ENCODE measurements at regions not wholly inside any gene's neighbourhood (a gene's known extent, or its start where the extent isn't known, plus 50 kb on each side); places are given as distances from the start of the nearest gene placed in this dataset.

DNA sequence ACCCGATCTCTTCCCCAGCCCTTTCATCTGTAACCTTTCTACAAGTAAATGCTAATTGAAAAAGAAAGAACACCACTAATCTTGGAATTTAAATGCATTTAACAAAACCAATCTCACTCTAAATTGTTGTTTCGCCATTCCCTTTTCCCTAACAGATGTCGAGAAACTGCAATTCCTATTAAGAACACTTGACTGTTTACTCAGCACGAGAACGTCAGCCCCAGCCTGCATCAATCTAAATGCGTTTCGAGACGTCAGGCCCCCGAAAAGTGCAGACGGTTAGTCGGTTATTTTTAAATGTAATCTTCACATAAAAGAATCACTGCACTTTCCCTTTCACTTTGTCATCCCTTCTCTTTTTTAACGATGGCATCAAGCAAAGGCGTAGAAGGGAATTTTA, 837.6 kb downstream of the VRK1 start:
- TF ChIP-seq, protein P1, sequence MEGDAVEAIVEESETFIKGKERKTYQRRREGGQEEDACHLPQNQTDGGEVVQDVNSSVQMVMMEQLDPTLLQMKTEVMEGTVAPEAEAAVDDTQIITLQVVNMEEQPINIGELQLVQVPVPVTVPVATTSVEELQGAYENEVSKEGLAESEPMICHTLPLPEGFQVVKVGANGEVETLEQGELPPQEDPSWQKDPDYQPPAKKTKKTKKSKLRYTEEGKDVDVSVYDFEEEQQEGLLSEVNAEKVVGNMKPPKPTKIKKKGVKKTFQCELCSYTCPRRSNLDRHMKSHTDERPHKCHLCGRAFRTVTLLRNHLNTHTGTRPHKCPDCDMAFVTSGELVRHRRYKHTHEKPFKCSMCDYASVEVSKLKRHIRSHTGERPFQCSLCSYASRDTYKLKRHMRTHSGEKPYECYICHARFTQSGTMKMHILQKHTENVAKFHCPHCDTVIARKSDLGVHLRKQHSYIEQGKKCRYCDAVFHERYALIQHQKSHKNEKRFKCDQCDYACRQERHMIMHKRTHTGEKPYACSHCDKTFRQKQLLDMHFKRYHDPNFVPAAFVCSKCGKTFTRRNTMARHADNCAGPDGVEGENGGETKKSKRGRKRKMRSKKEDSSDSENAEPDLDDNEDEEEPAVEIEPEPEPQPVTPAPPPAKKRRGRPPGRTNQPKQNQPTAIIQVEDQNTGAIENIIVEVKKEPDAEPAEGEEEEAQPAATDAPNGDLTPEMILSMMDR (IDR thresholded peaks at IDR 0.05), result no peak
- TF ChIP-seq GABPA (IDR thresholded peaks at IDR 0.05; ENCODE audit: low read depth), result no peak
- TF ChIP-seq MXI1 (IDR thresholded peaks at IDR 0.05; ENCODE audit: low read depth, low read length), result no peak
- TF ChIP-seq FOXJ3 (CRISPR knock-in tag; IDR thresholded peaks at IDR 0.05), result no peak
- TF ChIP-seq POLR2AphosphoS5 (IDR thresholded peaks at IDR 0.05; ENCODE audit: low read depth, low read length), result no peak
- no peak for TF ChIP-seq EP300 (IDR thresholded peaks at IDR 0.05; ENCODE audit: borderline replicate concordance in 1 of 2, low read depth in 1 of 2, low read length in 1 of 2)
- TF ChIP-seq EZH2phosphoT487 (IDR thresholded peaks at IDR 0.05; ENCODE audit: borderline replicate concordance, low read depth), result no peak
- TF ChIP-seq SIN3A (IDR thresholded peaks at IDR 0.05; ENCODE audit: borderline replicate concordance, low read depth, low read length), result no peak
- TF ChIP-seq, protein P2, sequence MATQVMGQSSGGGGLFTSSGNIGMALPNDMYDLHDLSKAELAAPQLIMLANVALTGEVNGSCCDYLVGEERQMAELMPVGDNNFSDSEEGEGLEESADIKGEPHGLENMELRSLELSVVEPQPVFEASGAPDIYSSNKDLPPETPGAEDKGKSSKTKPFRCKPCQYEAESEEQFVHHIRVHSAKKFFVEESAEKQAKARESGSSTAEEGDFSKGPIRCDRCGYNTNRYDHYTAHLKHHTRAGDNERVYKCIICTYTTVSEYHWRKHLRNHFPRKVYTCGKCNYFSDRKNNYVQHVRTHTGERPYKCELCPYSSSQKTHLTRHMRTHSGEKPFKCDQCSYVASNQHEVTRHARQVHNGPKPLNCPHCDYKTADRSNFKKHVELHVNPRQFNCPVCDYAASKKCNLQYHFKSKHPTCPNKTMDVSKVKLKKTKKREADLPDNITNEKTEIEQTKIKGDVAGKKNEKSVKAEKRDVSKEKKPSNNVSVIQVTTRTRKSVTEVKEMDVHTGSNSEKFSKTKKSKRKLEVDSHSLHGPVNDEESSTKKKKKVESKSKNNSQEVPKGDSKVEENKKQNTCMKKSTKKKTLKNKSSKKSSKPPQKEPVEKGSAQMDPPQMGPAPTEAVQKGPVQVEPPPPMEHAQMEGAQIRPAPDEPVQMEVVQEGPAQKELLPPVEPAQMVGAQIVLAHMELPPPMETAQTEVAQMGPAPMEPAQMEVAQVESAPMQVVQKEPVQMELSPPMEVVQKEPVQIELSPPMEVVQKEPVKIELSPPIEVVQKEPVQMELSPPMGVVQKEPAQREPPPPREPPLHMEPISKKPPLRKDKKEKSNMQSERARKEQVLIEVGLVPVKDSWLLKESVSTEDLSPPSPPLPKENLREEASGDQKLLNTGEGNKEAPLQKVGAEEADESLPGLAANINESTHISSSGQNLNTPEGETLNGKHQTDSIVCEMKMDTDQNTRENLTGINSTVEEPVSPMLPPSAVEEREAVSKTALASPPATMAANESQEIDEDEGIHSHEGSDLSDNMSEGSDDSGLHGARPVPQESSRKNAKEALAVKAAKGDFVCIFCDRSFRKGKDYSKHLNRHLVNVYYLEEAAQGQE (IDR thresholded peaks at IDR 0.05; ENCODE audit: low read depth, low read length), result no peak
- no peak for TF ChIP-seq JUND (IDR thresholded peaks at IDR 0.05)
- TF ChIP-seq TAF1 (IDR thresholded peaks at IDR 0.05; ENCODE audit: borderline replicate concordance, low read depth, low read length), result no peak
- TF ChIP-seq MEF2A (IDR thresholded peaks at IDR 0.05; ENCODE audit: borderline replicate concordance, low read depth), result no peak
- TF ChIP-seq FOSL2 (IDR thresholded peaks at IDR 0.05; ENCODE audit: borderline replicate concordance, low read depth), result no peak
- no peak for TF ChIP-seq RCOR1 (IDR thresholded peaks at IDR 0.05; ENCODE audit: low read length)

All from SK-N-SH (cell line).